D721Med (cell line): ENCODE measurements at regions not wholly inside any gene's neighbourhood (a gene's known extent, or its start where the extent isn't known, plus 50 kb on each side); places are given as distances from the start of the nearest gene placed in this dataset.

Experiments used
- DNase-seq: peaks from one replicate; pipeline ENCODE4 v3.0.0; 2011; ENCODE audit warnings: low spot score; ENCODE audit not compliant: insufficient read length
- FAIRE-seq: peaks from 2 replicates; lab custom pipeline; 2011; peaks lifted over from hg19 to GRCh38; lab: Jason Lieb, UNC
- TF ChIP-seq, protein P1 (sequence below): IDR thresholded peaks from 2 replicates; pipeline ENCODE4 v1.5.1; 2012; ENCODE audit warnings: mild to moderate bottlenecking, control low read depth; ENCODE audit not compliant: insufficient read depth; ENCODE audit errors: missing control alignments

DNA sequence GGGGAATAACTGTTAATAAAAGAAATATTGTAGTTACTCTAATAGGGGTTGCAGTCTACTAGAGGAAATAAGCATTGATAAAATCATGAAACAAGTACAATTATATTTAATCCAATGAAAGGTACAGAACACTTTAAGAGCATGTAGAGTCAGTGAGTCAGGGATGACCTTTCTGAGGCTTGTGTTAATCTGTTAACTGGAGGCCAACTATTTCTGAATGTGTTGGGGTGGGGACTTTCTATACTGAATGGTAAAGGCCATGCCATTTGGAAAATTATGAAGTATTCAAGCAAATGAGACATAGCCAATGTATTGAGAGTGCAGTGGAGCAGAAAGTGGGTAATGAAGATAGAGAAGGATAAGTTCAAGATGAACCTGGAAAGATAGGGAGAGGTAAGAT, 646.2 kb downstream of the ADGRL2 start:
- no peak for FAIRE-seq
- no peak for DNase-seq
- TF ChIP-seq, protein P1, sequence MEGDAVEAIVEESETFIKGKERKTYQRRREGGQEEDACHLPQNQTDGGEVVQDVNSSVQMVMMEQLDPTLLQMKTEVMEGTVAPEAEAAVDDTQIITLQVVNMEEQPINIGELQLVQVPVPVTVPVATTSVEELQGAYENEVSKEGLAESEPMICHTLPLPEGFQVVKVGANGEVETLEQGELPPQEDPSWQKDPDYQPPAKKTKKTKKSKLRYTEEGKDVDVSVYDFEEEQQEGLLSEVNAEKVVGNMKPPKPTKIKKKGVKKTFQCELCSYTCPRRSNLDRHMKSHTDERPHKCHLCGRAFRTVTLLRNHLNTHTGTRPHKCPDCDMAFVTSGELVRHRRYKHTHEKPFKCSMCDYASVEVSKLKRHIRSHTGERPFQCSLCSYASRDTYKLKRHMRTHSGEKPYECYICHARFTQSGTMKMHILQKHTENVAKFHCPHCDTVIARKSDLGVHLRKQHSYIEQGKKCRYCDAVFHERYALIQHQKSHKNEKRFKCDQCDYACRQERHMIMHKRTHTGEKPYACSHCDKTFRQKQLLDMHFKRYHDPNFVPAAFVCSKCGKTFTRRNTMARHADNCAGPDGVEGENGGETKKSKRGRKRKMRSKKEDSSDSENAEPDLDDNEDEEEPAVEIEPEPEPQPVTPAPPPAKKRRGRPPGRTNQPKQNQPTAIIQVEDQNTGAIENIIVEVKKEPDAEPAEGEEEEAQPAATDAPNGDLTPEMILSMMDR: no peak

GRCh38 chr1:82446236-82446635, 645.5 kb downstream of the ADGRL2 start:
- DNase-seq (no peak), FAIRE-seq (no peak)
- TF ChIP-seq, protein P1: no peak

DNA sequence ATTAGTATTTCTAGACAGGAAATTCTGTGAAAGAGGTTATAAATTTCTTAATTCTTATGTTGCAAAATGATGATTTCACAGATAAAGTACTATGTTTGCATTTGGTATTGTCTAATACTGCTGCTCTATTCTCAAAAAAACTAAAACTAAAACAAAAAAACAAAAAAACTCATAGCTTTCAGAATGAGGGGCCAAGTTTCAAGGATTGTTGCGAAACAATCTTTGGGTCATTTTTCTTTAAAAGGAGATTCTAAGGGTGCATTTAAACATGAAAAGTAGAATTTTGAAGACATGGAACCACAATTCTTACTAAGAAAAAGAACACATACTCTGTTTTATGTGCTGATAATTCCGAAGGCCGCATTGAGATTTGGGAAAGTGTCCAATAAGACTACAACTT, 645.1 kb downstream of the ADGRL2 start:
- TF ChIP-seq, protein P1: no peak
- no peak for DNase-seq
- FAIRE-seq: no peak

DNA sequence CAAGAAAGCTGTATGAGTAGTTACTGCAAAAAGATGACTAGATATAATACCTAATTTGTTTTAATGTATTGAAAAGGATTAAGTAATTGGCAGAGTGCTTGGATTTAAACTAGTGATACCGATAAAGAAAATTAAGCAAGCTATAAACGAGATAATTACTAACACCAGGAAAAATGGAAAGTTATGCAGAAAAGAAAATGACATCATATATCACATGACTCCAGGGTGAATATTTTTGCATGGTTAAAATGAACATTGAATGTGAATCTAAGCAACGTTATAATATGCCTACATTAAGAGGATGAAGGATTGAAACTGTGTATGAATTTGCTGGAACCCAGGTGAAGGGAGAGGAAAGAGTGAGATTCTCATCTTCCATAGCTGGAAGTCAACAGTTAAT, 644.4 kb downstream of the ADGRL2 start:
- FAIRE-seq: peak; percentile 66
- TF ChIP-seq, protein P1: no peak
- no peak for DNase-seq

DNA sequence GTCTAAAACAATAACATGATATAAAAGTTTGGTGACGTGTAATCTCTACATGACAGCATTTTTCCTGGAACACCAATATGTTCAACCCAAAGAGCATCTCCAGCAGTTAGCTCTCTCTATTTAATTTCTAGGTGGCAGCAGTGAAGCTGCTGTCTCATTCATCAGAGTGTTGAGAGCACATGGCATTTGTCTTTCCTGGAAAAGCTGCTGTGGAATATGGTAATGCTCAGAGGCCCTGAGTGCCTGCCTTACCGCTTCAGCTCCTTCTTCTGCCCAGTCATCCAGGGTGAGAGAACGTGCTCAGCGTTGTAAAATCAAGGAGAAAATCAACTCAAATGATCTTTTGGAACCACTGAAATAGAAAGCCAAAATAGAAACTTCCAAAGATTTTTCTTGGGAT, 640.7 kb downstream of the ADGRL2 start:
- FAIRE-seq (no peak), DNase-seq (no peak)
- TF ChIP-seq, protein P1: no peak

- FAIRE-seq (peak; percentile 29), DNase-seq (no peak)
- TF ChIP-seq, protein P1: no peak
These were observed 622.6 kb downstream of the ADGRL2 start for GRCh38 chr1:82423174-82423815.

GRCh38 chr1:82421782-82422181, 621.0 kb downstream of the ADGRL2 start:
- no peak for FAIRE-seq
- no peak for DNase-seq
- TF ChIP-seq, protein P1: no peak
